Ishikawa (cell line): ENCODE measurements at regions not wholly inside any gene's neighbourhood (a gene's known extent, or its start where the extent isn't known, plus 50 kb on each side); places are given as distances from the start of the nearest gene placed in this dataset.

Experiments
- CEBPB ChIP-seq: IDR thresholded peaks from 2 replicates; pipeline ENCODE4 v1.6.1; 2012
- CREB1 ChIP-seq: IDR thresholded peaks from 2 replicates; pipeline ENCODE4 v1.6.1; 2012; ENCODE audit warnings: low read depth
- EGR1 ChIP-seq: IDR thresholded peaks from 2 replicates; pipeline ENCODE4 v1.6.1; 2012
- EP300 ChIP-seq: IDR thresholded peaks from 2 replicates; pipeline ENCODE4 v1.6.1; 2012; ENCODE audit warnings: borderline replicate concordance
- FOXM1 ChIP-seq: IDR thresholded peaks from 2 replicates; pipeline ENCODE4 v1.6.1; 2012; ENCODE audit warnings: low read depth, borderline replicate concordance
- MAX ChIP-seq: IDR thresholded peaks from 2 replicates; pipeline ENCODE4 v1.6.1; 2012
- NFIC ChIP-seq: IDR thresholded peaks from 2 replicates; pipeline ENCODE4 v1.6.1; 2012
- RAD21 ChIP-seq: IDR thresholded peaks from 2 replicates; pipeline ENCODE4 v1.6.1; 2012; ENCODE audit warnings: low read depth
- TAF1 ChIP-seq: IDR thresholded peaks from 2 replicates; pipeline ENCODE4 v1.6.1; 2012; ENCODE audit warnings: low read depth, mild to moderate bottlenecking
- TCF12 ChIP-seq: IDR thresholded peaks from 2 replicates; pipeline ENCODE4 v1.6.1; 2012; ENCODE audit warnings: low read depth
- TEAD4 ChIP-seq: IDR thresholded peaks from 2 replicates; pipeline ENCODE4 v1.6.1; 2012
- YY1 ChIP-seq: IDR thresholded peaks from 2 replicates; pipeline ENCODE4 v1.6.1; 2012; ENCODE audit warnings: low read depth
- ZBTB7A ChIP-seq: IDR thresholded peaks from 2 replicates; pipeline ENCODE4 v1.6.1; 2012; ENCODE audit warnings: low read depth
- TF ChIP-seq, protein P1 (sequence below): IDR thresholded peaks from 2 replicates; pipeline ENCODE4 v1.6.1; 2012; ENCODE audit warnings: low read depth, mild to moderate bottlenecking
- TF ChIP-seq, protein P2 (sequence below): IDR thresholded peaks from 2 replicates; pipeline ENCODE4 v1.6.1; 2012

- no peak for TF ChIP-seq TCF12
- no peak for TF ChIP-seq FOXM1
- TF ChIP-seq CEBPB = no peak
- no peak for TF ChIP-seq CREB1
- TF ChIP-seq TEAD4 = no peak
- no peak for TF ChIP-seq YY1
- TF ChIP-seq MAX = no peak
- no peak for TF ChIP-seq EP300
- TF ChIP-seq, protein P1, sequence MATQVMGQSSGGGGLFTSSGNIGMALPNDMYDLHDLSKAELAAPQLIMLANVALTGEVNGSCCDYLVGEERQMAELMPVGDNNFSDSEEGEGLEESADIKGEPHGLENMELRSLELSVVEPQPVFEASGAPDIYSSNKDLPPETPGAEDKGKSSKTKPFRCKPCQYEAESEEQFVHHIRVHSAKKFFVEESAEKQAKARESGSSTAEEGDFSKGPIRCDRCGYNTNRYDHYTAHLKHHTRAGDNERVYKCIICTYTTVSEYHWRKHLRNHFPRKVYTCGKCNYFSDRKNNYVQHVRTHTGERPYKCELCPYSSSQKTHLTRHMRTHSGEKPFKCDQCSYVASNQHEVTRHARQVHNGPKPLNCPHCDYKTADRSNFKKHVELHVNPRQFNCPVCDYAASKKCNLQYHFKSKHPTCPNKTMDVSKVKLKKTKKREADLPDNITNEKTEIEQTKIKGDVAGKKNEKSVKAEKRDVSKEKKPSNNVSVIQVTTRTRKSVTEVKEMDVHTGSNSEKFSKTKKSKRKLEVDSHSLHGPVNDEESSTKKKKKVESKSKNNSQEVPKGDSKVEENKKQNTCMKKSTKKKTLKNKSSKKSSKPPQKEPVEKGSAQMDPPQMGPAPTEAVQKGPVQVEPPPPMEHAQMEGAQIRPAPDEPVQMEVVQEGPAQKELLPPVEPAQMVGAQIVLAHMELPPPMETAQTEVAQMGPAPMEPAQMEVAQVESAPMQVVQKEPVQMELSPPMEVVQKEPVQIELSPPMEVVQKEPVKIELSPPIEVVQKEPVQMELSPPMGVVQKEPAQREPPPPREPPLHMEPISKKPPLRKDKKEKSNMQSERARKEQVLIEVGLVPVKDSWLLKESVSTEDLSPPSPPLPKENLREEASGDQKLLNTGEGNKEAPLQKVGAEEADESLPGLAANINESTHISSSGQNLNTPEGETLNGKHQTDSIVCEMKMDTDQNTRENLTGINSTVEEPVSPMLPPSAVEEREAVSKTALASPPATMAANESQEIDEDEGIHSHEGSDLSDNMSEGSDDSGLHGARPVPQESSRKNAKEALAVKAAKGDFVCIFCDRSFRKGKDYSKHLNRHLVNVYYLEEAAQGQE = no peak
- TF ChIP-seq NFIC = no peak
- TF ChIP-seq, protein P2, sequence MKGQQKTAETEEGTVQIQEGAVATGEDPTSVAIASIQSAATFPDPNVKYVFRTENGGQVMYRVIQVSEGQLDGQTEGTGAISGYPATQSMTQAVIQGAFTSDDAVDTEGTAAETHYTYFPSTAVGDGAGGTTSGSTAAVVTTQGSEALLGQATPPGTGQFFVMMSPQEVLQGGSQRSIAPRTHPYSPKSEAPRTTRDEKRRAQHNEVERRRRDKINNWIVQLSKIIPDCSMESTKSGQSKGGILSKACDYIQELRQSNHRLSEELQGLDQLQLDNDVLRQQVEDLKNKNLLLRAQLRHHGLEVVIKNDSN = no peak
- TF ChIP-seq ZBTB7A = no peak
- no peak for TF ChIP-seq EGR1
- TF ChIP-seq RAD21 = no peak
- TF ChIP-seq TAF1 = no peak
Observed at GRCh38 chr18:73535990-73536389, 611.6 kb downstream of the FBXO15 start.

- TF ChIP-seq CEBPB (no peak), EP300 (no peak), RAD21 (no peak), TEAD4 (no peak), FOXM1 (no peak), TCF12 (no peak), NFIC (no peak), ZBTB7A (no peak), MAX (no peak), EGR1 (no peak), TAF1 (no peak), YY1 (no peak), CREB1 (no peak)
- TF ChIP-seq, protein P2 = no peak
- TF ChIP-seq, protein P1 = no peak
Observed at GRCh38 chr18:73535189-73535588, 612.4 kb downstream of the FBXO15 start.

- TF ChIP-seq NFIC (no peak), ZBTB7A (no peak), CREB1 (no peak), EGR1 (no peak), TAF1 (no peak), YY1 (no peak), FOXM1 (no peak), TEAD4 (no peak), TCF12 (no peak), MAX (no peak), RAD21 (no peak), CEBPB (no peak), EP300 (no peak)
- TF ChIP-seq, protein P2 = no peak
- TF ChIP-seq, protein P1 = no peak
Observed at GRCh38 chr18:73531601-73532000, 616.0 kb downstream of the FBXO15 start.

- TF ChIP-seq RAD21 = no peak
- TF ChIP-seq CREB1 = no peak
- no peak for TF ChIP-seq TEAD4
- TF ChIP-seq FOXM1 = no peak
- TF ChIP-seq TCF12 = no peak
- TF ChIP-seq TAF1 = no peak
- no peak for TF ChIP-seq NFIC
- TF ChIP-seq MAX = no peak
- no peak for TF ChIP-seq ZBTB7A
- TF ChIP-seq CEBPB = no peak
Observed at GRCh38 chr18:73528066-73528465, 619.6 kb downstream of the FBXO15 start.
